KMS-11 (cell line): ENCODE measurements at regions not wholly inside any gene's neighbourhood (a gene's known extent, or its start where the extent isn't known, plus 50 kb on each side); places are given as distances from the start of the nearest gene placed in this dataset.

Experiments used
- H2AFZ ChIP-seq: fragments of 200-600 bp; sonication (generic); 2 replicates; pipeline ENCODE4 v1.6.1; 2016; ENCODE audit warnings: antibody characterized with exemption, mixed run types, low read depth
- H3K27ac ChIP-seq: fragments of 200-600 bp; sonication (generic); 2 replicates; pipeline ENCODE4 v1.6.1; 2016; ENCODE audit warnings: mild to moderate bottlenecking, mixed run types
- H3K27me3 ChIP-seq: fragments of 200-600 bp; sonication (generic); 2 replicates; pipeline ENCODE4 v1.6.1; 2017; ENCODE audit warnings: mild to moderate bottlenecking, low read depth, mixed run types, moderate library complexity; ENCODE audit not compliant: insufficient read depth
- H3K36me3 ChIP-seq: fragments of 200-600 bp; sonication (generic); 2 replicates; pipeline ENCODE4 v1.6.1; 2017; ENCODE audit warnings: mild to moderate bottlenecking, mixed run types; ENCODE audit not compliant: insufficient read depth
- H3K4me1 ChIP-seq: fragments of 200-600 bp; sonication (generic); 2 replicates; pipeline ENCODE4 v1.6.1; 2016; ENCODE audit warnings: mild to moderate bottlenecking, low read depth, mixed run types; ENCODE audit not compliant: poor library complexity, severe bottlenecking
- H3K4me2 ChIP-seq: fragments of 200-600 bp; sonication (generic); 2 replicates; pipeline ENCODE4 v1.7.0; 2016; ENCODE audit warnings: mild to moderate bottlenecking, mixed run types
- H3K4me3 ChIP-seq: fragments of 200-600 bp; sonication (generic); IDR thresholded peaks from 2 replicates; pipeline ENCODE4 v1.6.1; 2017; ENCODE audit warnings: low read depth, low read length, mixed read lengths; ENCODE audit not compliant: insufficient read depth
- H3K79me2 ChIP-seq: fragments of 200-600 bp; sonication (generic); 2 replicates; pipeline ENCODE4 v1.6.1; 2016; ENCODE audit warnings: low read depth, mixed run types; ENCODE audit not compliant: insufficient read depth
- H3K9ac ChIP-seq: fragments of 200-600 bp; sonication (generic); 2 replicates; pipeline ENCODE4 v1.6.1; 2016; ENCODE audit warnings: mild to moderate bottlenecking, mixed run types
- H4K20me1 ChIP-seq: fragments of 200-600 bp; sonication (generic); 2 replicates; pipeline ENCODE4 v1.6.1; 2016; ENCODE audit warnings: mild to moderate bottlenecking, mixed run types; ENCODE audit not compliant: insufficient read depth
- TF ChIP-seq, protein P1 (sequence below): fragments of 200-600 bp; sonication (generic); conservative IDR thresholded peaks from 2 replicates; pipeline ENCODE4 v1.6.1; 2017; ENCODE audit warnings: low read depth, mild to moderate bottlenecking, antibody characterized with exemption, low read length, moderate library complexity, mixed read lengths

GRCh38 chr5:38163636-38164237, 94.6 kb upstream of the EGFLAM start:
- Histone ChIP-seq H3K27me3 (no peaks in the 10 kb centered on the region), H3K4me1 (no peaks in the 10 kb centered on the region), H3K27ac (no peak overlapping the region), H3K79me2 (no peaks in the 10 kb centered on the region), H3K36me3 (no peaks in the 10 kb centered on the region), H4K20me1 (no peaks in the 10 kb centered on the region), H3K9ac (no peak overlapping the region), H2AFZ (no peak overlapping the region), H3K4me3 (no peak overlapping the region), H3K4me2 (no peak overlapping the region)
- TF ChIP-seq, protein P1, sequence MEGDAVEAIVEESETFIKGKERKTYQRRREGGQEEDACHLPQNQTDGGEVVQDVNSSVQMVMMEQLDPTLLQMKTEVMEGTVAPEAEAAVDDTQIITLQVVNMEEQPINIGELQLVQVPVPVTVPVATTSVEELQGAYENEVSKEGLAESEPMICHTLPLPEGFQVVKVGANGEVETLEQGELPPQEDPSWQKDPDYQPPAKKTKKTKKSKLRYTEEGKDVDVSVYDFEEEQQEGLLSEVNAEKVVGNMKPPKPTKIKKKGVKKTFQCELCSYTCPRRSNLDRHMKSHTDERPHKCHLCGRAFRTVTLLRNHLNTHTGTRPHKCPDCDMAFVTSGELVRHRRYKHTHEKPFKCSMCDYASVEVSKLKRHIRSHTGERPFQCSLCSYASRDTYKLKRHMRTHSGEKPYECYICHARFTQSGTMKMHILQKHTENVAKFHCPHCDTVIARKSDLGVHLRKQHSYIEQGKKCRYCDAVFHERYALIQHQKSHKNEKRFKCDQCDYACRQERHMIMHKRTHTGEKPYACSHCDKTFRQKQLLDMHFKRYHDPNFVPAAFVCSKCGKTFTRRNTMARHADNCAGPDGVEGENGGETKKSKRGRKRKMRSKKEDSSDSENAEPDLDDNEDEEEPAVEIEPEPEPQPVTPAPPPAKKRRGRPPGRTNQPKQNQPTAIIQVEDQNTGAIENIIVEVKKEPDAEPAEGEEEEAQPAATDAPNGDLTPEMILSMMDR = no peak

GRCh38 chr5:38162625-38163024, 95.7 kb upstream of the EGFLAM start:
- no peaks in the 10 kb centered on the region for H3K79me2 ChIP-seq
- no peak overlapping the region for H3K9ac ChIP-seq
- H3K4me3 ChIP-seq = no peak overlapping the region
- TF ChIP-seq, protein P1 = no peak
- H3K4me2 ChIP-seq = no peak overlapping the region
- H3K36me3 ChIP-seq = no peaks in the 10 kb centered on the region
- H3K27me3 ChIP-seq = no peaks in the 10 kb centered on the region
- H2AFZ ChIP-seq = no peak overlapping the region
- no peak overlapping the region for H3K27ac ChIP-seq
- H3K4me1 ChIP-seq = no peaks in the 10 kb centered on the region
- no peaks in the 10 kb centered on the region for H4K20me1 ChIP-seq

- Histone ChIP-seq H3K4me3 (no peak overlapping the region), H3K4me2 (no peak overlapping the region), H3K27me3 (no peaks in the 10 kb centered on the region), H3K27ac (no peak overlapping the region), H3K9ac (no peak overlapping the region), H4K20me1 (no peaks in the 10 kb centered on the region), H2AFZ (no peak overlapping the region), H3K79me2 (no peaks in the 10 kb centered on the region), H3K4me1 (no peaks in the 10 kb centered on the region), H3K36me3 (no peaks in the 10 kb centered on the region)
- TF ChIP-seq, protein P1 = no peak
Observed at GRCh38 chr5:38157024-38157423, 101.3 kb upstream of the EGFLAM start.

DNA sequence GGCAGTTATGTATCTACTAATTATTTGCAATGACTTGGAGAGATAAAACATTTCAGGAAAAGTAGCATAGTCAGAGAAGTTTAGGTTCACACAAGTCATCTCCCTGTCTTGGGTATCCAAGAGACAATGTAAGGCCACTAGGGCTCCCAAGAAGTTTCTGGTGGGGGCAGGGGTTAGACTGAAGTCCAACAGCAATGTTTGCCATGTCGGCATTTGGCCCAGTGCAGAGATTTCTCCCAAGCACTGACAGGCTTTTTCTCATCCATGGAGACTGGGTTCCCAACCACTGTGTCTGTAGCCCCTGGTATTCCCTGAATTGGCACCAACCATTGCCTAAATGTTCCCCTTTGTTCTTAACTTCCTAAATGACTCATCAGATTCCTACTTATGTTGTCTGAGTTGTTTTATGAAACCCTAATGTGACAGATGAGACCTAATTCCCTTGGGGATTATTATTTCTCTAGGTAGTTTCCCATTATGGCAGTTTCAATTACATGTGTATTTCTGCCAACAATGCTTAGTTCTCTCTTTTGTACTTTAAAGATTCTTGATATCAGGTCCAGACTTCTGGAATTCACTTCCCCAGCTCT, 103.6 kb upstream of the EGFLAM start:
- H3K36me3 ChIP-seq = no peaks in the 10 kb centered on the region
- no peak overlapping the region for H3K4me2 ChIP-seq
- H3K4me3 ChIP-seq = no peak overlapping the region
- H3K27me3 ChIP-seq = no peaks in the 10 kb centered on the region
- H4K20me1 ChIP-seq = no peaks in the 10 kb centered on the region
- no peaks in the 10 kb centered on the region for H3K79me2 ChIP-seq
- no peak overlapping the region for H3K27ac ChIP-seq
- H3K9ac ChIP-seq = no peak overlapping the region
- TF ChIP-seq, protein P1 = no peak
- no peak overlapping the region for H2AFZ ChIP-seq
- no peaks in the 10 kb centered on the region for H3K4me1 ChIP-seq
